ENCODE measurements at regions not wholly inside any gene's neighbourhood (a gene's known extent, or its start where the extent isn't known, plus 50 kb on each side); places are given as distances from the start of the nearest gene placed in this dataset.

GRCh38 chr2:137772451-137772850 is 191.8 kb upstream of the HNMT start:
- H3K9me3 ChIP-seq (ENCODE audit: control insufficient read depth in 1 of 2, insufficient read depth in 1 of 2, low read length in 2 of 2): no peaks in the 10 kb centered on the region
- intact Hi-C loops (cut with DNase I, micrococcal nuclease): no loop called here
- no peak for ATAC-seq (ENCODE audit: poor library complexity)
- no peak overlapping the region for H3K27ac Mint-ChIP-seq
- no peaks in the 10 kb centered on the region for H3K36me3 ChIP-seq (ENCODE audit: insufficient read depth, low read length)
- H3K9me3 Mint-ChIP-seq: peaks cover 6% of the 10 kb centered on the region
- CTCF ChIA-PET: no interaction called here
- no peaks in the 10 kb centered on the region for H3K36me3 Mint-ChIP-seq (ENCODE audit: low read depth)
- H3K27me3 ChIP-seq (ENCODE audit: control insufficient read depth in 1 of 2, insufficient read depth in 2 of 2, low read length in 2 of 2): no peaks in the 10 kb centered on the region
- no peak for DNase-seq
- H3K4me3 Mint-ChIP-seq: no peak overlapping the region
- TF ChIP-seq CTCF (IDR thresholded peaks at IDR 0.05): no peak
- H3K27ac ChIP-seq (ENCODE audit: low read depth in 1 of 2, low read length in 2 of 2): no peak overlapping the region
- no peak overlapping the region for H3K4me3 ChIP-seq (ENCODE audit: low read length)
- H3K4me1 Mint-ChIP-seq (ENCODE audit: low read depth): no peaks in the 10 kb centered on the region
- no peaks in the 10 kb centered on the region for H3K27me3 Mint-ChIP-seq
- POLR2A ChIA-PET: no interaction called here
- H3K4me1 ChIP-seq (ENCODE audit: insufficient read depth, low read length): no peaks in the 10 kb centered on the region

GRCh38 chr2:137775529-137775928 is 188.7 kb upstream of the HNMT start:
- DNase-seq: no peak
- TF ChIP-seq CTCF (IDR thresholded peaks at IDR 0.05): no peak
- Mint-ChIP-seq H3K4me3 (no peak overlapping the region), H3K36me3 (ENCODE audit: low read depth) (no peaks in the 10 kb centered on the region), H3K27ac (no peak overlapping the region), H3K4me1 (ENCODE audit: low read depth) (no peaks in the 10 kb centered on the region), H3K9me3 (peaks cover 2% of the 10 kb centered on the region), H3K27me3 (no peaks in the 10 kb centered on the region)
- intact Hi-C loops (cut with DNase I, micrococcal nuclease): no loop called here
- H3K4me3 ChIP-seq (ENCODE audit: low read length): no peak overlapping the region
- no peaks in the 10 kb centered on the region for H3K27me3 ChIP-seq (ENCODE audit: control insufficient read depth in 1 of 2, insufficient read depth in 2 of 2, low read length in 2 of 2)
- no peaks in the 10 kb centered on the region for H3K4me1 ChIP-seq (ENCODE audit: insufficient read depth, low read length)
- H3K9me3 ChIP-seq (ENCODE audit: control insufficient read depth in 1 of 2, insufficient read depth in 1 of 2, low read length in 2 of 2): no peaks in the 10 kb centered on the region
- no peaks in the 10 kb centered on the region for H3K36me3 ChIP-seq (ENCODE audit: insufficient read depth, low read length)
- ChIA-PET POLR2A (no interaction called here), CTCF (no interaction called here)
- ATAC-seq (ENCODE audit: poor library complexity): no peak
- no peak overlapping the region for H3K27ac ChIP-seq (ENCODE audit: low read depth in 1 of 2, low read length in 2 of 2)

- ChIA-PET CTCF (no interaction called here), POLR2A (no interaction called here)
- no peak overlapping the region for H3K4me3 ChIP-seq (ENCODE audit: low read length)
- no peaks in the 10 kb centered on the region for H3K9me3 ChIP-seq (ENCODE audit: control insufficient read depth in 1 of 2, insufficient read depth in 1 of 2, low read length in 2 of 2)
- no peak overlapping the region for H3K27ac Mint-ChIP-seq
- no peak overlapping the region for H3K27ac ChIP-seq (ENCODE audit: low read depth in 1 of 2, low read length in 2 of 2)
- H3K27me3 Mint-ChIP-seq: no peaks in the 10 kb centered on the region
- no peaks in the 10 kb centered on the region for H3K4me1 ChIP-seq (ENCODE audit: insufficient read depth, low read length)
- intact Hi-C loops (cut with DNase I, micrococcal nuclease): no loop called here
- no peaks in the 10 kb centered on the region for H3K36me3 ChIP-seq (ENCODE audit: insufficient read depth, low read length)
- ATAC-seq (ENCODE audit: poor library complexity): no peak
- no peaks in the 10 kb centered on the region for H3K36me3 Mint-ChIP-seq (ENCODE audit: low read depth)
- H3K4me1 Mint-ChIP-seq (ENCODE audit: low read depth): no peaks in the 10 kb centered on the region
- no peak for DNase-seq
- H3K27me3 ChIP-seq (ENCODE audit: control insufficient read depth in 1 of 2, insufficient read depth in 2 of 2, low read length in 2 of 2): no peaks in the 10 kb centered on the region
- H3K4me3 Mint-ChIP-seq: no peak overlapping the region
- TF ChIP-seq CTCF (IDR thresholded peaks at IDR 0.05): no peak
- H3K9me3 Mint-ChIP-seq: peaks cover 2% of the 10 kb centered on the region
These were observed 187.6 kb upstream of the HNMT start for GRCh38 chr2:137776697-137777096.

Data from CD4-positive, alpha-beta T cell (primary cell).